NCI-H2081 treated with DMSO at 0.1 percent for 48 hours (cell line): ENCODE measurements at regions not wholly inside any gene's neighbourhood (a gene's known extent, or its start where the extent isn't known, plus 50 kb on each side); places are given as distances from the start of the nearest gene placed in this dataset.

Experiments
- DNase-seq: peaks from one replicate; lab custom pipeline; 2025; lab: John Stamatoyannopoulos, UW

- DNase-seq = no peak
These were observed 338.5 kb downstream of the PCDH7 start for GRCh38 chr4:31058656-31059055.

GRCh38 chr4:31059753-31060522, 339.8 kb downstream of the PCDH7 start:
- no peak for DNase-seq

GRCh38 chr4:31065086-31065485, 344.9 kb downstream of the PCDH7 start:
- no peak for DNase-seq

- DNase-seq = no peak
These were observed 348.3 kb downstream of the PCDH7 start for GRCh38 chr4:31068257-31069075.

GRCh38 chr4:31069151-31069550, 349.0 kb downstream of the PCDH7 start:
- DNase-seq = no peak

- DNase-seq = no peak
These were observed 351.6 kb downstream of the PCDH7 start for GRCh38 chr4:31071508-31072486.

- DNase-seq = no peak
These were observed 355.8 kb downstream of the PCDH7 start for GRCh38 chr4:31075969-31076368.

GRCh38 chr4:31078661-31079060, 358.5 kb downstream of the PCDH7 start:
- no peak for DNase-seq

- DNase-seq = no peak
These were observed 360.7 kb downstream of the PCDH7 start for GRCh38 chr4:31080887-31081286.

- no peak for DNase-seq
These were observed 361.2 kb downstream of the PCDH7 start for GRCh38 chr4:31081366-31081765.

GRCh38 chr4:31083456-31083855, 363.3 kb downstream of the PCDH7 start:
- no peak for DNase-seq

GRCh38 chr4:31084806-31085416, 364.7 kb downstream of the PCDH7 start:
- no peak for DNase-seq

- no peak for DNase-seq
These were observed 365.5 kb downstream of the PCDH7 start for GRCh38 chr4:31085689-31086088.

- DNase-seq = no peak
These were observed 366.7 kb downstream of the PCDH7 start for GRCh38 chr4:31086756-31087330.

- DNase-seq = no peak
These were observed 368.5 kb downstream of the PCDH7 start for GRCh38 chr4:31088600-31089230.

GRCh38 chr4:31089815-31090214, 369.6 kb downstream of the PCDH7 start:
- peak; percentile 80 for DNase-seq

- no peak for DNase-seq
These were observed 374.3 kb downstream of the PCDH7 start for GRCh38 chr4:31094474-31094873.

GRCh38 chr4:31097999-31098398, 377.8 kb downstream of the PCDH7 start:
- DNase-seq = no peak

- DNase-seq = no peak
These were observed 380.4 kb downstream of the PCDH7 start for GRCh38 chr4:31100536-31100935.

GRCh38 chr4:31104043-31104442, 383.9 kb downstream of the PCDH7 start:
- DNase-seq = peak; percentile 80

GRCh38 chr4:31104577-31104976, 384.4 kb downstream of the PCDH7 start:
- peak; percentile 83 for DNase-seq
